Natural killer cell (primary cell): ENCODE measurements at regions not wholly inside any gene's neighbourhood (a gene's known extent, or its start where the extent isn't known, plus 50 kb on each side); places are given as distances from the start of the nearest gene placed in this dataset.
A peak's percentile ranks its signal among the peaks of the same experiment; 100 is the strongest.
"Not testable (repeated sequence)": the region's sequence is repeated elsewhere in the genome, so short reads cannot be mapped to it uniquely, and the experiment has no call there.

Experiments
- ATAC-seq, 3 donors: fragments of 150-1000 bp in 2 of 3; fragments of 200-7000 bp in 1 of 3; cut with Tn5 transposase; 1 replicate in 1 of 3; 2 replicates in 2 of 3; pipeline ENCODE4 v1.10.0; 2021; ENCODE audit warnings: mild to moderate bottlenecking in 2 of 3, moderate library complexity in 2 of 3
- DNase-seq, 2 donors: peaks; one replicate each; pipeline versions ENCODE4 v3.0.0 to v3.0.0-alpha.2; 2013 to 2021; ENCODE audit warnings: mixed read lengths in 1 of 2
- H3K27ac ChIP-seq: one replicate; pipeline ENCODE4 v1.5.1; 2013; ENCODE audit warnings: mild to moderate bottlenecking, low read length
- H3K27me3 ChIP-seq: one replicate; pipeline ENCODE4 v1.6.1; 2013; ENCODE audit warnings: low read length; ENCODE audit not compliant: control insufficient read depth, insufficient read depth
- H3K36me3 ChIP-seq: one replicate; pipeline ENCODE4 v1.6.1; 2013; ENCODE audit warnings: low read length; ENCODE audit not compliant: control insufficient read depth, insufficient read depth
- H3K4me1 ChIP-seq: one replicate; pipeline ENCODE4 v1.6.1; 2013; ENCODE audit warnings: low read length; ENCODE audit not compliant: control insufficient read depth, insufficient read depth
- H3K4me3 ChIP-seq: one replicate; pipeline ENCODE4 v1.5.1; 2013; ENCODE audit warnings: low read length
- H3K9me3 ChIP-seq: one replicate; pipeline ENCODE4 v1.6.1; 2013; ENCODE audit warnings: low read length; ENCODE audit not compliant: control insufficient read depth, insufficient read depth
- H3K27ac Mint-ChIP-seq, 2 donors: one replicate each; pipeline ENCODE4 v1.8.0; 2022; ENCODE audit warnings: mild to moderate bottlenecking in 2 of 2, mixed read lengths in 2 of 2, moderate library complexity in 1 of 2
- H3K27me3 Mint-ChIP-seq, 2 donors: one replicate each; pipeline ENCODE4 v1.8.0; 2022; ENCODE audit warnings: low read depth in 2 of 2, mixed read lengths in 2 of 2
- H3K36me3 Mint-ChIP-seq: one replicate; pipeline ENCODE4 v1.8.0; 2022; ENCODE audit warnings: mixed read lengths
- H3K4me1 Mint-ChIP-seq, 2 donors: one replicate each; pipeline ENCODE4 v1.8.0; 2022; ENCODE audit warnings: mixed read lengths in 2 of 2
- H3K4me3 Mint-ChIP-seq: one replicate; pipeline ENCODE4 v1.8.0; 2022; ENCODE audit warnings: mild to moderate bottlenecking, moderate library complexity, mixed read lengths
- H3K9me3 Mint-ChIP-seq, 2 donors: one replicate each; pipeline ENCODE4 v1.8.0; 2022; ENCODE audit warnings: mixed read lengths in 2 of 2
- WGBS: methylation state at CpG from one replicate; pipeline ENCODE4 v1.1.7; 2013; ENCODE audit warnings: missing lambda C conversion rate; ENCODE audit not compliant: insufficient coverage; 5-methylcytosine and 5-hydroxymethylcytosine counted together
- intact Hi-C: fragments of 100-400 bp; cut with micrococcal nuclease; formaldehyde crosslinking; loops from one replicate; pipeline ENCODE4 v1.14.2; 2022

DNA sequence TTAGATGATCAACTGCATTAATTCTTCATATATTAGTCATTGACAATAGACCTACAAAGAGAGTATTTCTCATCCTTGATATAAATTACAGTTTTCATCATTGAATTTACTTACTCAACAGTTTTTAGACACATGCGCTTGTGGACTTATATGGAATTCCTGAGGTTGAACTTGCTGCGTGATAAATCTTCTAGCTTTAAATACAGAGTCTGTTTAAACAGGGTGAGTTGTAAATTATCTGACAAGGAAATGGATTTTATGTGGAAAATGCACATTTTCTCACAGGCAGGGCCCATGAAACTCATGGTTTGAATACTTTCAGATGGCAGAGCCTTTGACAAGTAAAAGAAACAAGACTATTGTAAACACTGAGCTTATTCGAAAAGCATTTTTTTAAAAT, 280.5 kb downstream of the SPATA31A6 start:
- H3K36me3 ChIP-seq, H3K4me3 Mint-ChIP-seq, H3K4me1 Mint-ChIP-seq, H3K9me3 ChIP-seq, H3K4me1 ChIP-seq, H3K36me3 Mint-ChIP-seq, intact Hi-C loops, H3K27me3 Mint-ChIP-seq, DNase-seq, H3K4me3 ChIP-seq, H3K27ac Mint-ChIP-seq, ATAC-seq, H3K27me3 ChIP-seq, H3K27ac ChIP-seq, H3K9me3 Mint-ChIP-seq: not testable (repeated sequence)
- WGBS, result no CpG with 5 or more reads among the region's 3 CpGs

GRCh38 chr9:42470577-42470976, 287.1 kb downstream of the SPATA31A6 start:
- H3K27me3 Mint-ChIP-seq, H3K4me3 ChIP-seq, H3K36me3 ChIP-seq, H3K27me3 ChIP-seq, H3K4me3 Mint-ChIP-seq, H3K27ac Mint-ChIP-seq, H3K9me3 Mint-ChIP-seq, H3K4me1 Mint-ChIP-seq, ATAC-seq, H3K36me3 Mint-ChIP-seq, H3K9me3 ChIP-seq, H3K27ac ChIP-seq, H3K4me1 ChIP-seq, intact Hi-C loops: not testable (repeated sequence)
- DNase-seq, result peak in 1 of 2 donors; percentile 6
- 58% methylated on average over 1 of the region's 3 CpGs for WGBS

GRCh38 chr9:42490989-42491388, 307.5 kb downstream of the SPATA31A6 start:
- H3K9me3 Mint-ChIP-seq, H3K4me1 ChIP-seq, H3K36me3 ChIP-seq, DNase-seq, H3K27ac ChIP-seq, ATAC-seq, intact Hi-C loops, H3K27ac Mint-ChIP-seq, H3K27me3 ChIP-seq, H3K4me3 ChIP-seq, H3K36me3 Mint-ChIP-seq, H3K9me3 ChIP-seq, H3K4me1 Mint-ChIP-seq, H3K4me3 Mint-ChIP-seq, H3K27me3 Mint-ChIP-seq: not testable (repeated sequence)
- no CpG with 5 or more reads among the region's 2 CpGs for WGBS

- H3K4me3 Mint-ChIP-seq, result not testable (repeated sequence)
Observed at GRCh38 chr9:42502620-42503264, 319.3 kb downstream of the SPATA31A6 start.

GRCh38 chr9:42508111-42508510, 324.7 kb downstream of the SPATA31A6 start:
- ATAC-seq, H3K27ac ChIP-seq, H3K27me3 ChIP-seq, H3K27ac Mint-ChIP-seq, H3K4me1 ChIP-seq, H3K27me3 Mint-ChIP-seq, DNase-seq, H3K9me3 Mint-ChIP-seq, H3K4me1 Mint-ChIP-seq, H3K36me3 Mint-ChIP-seq, H3K9me3 ChIP-seq, H3K36me3 ChIP-seq, H3K4me3 Mint-ChIP-seq, intact Hi-C loops, H3K4me3 ChIP-seq: not testable (repeated sequence)
- WGBS, result 22% methylated on average over 2 of the region's 2 CpGs

More at GRCh38 chr9:42502620-42503264, 319.3 kb downstream of the SPATA31A6 start:
- H3K27me3 Mint-ChIP-seq, H3K36me3 ChIP-seq, DNase-seq, H3K27ac Mint-ChIP-seq, ATAC-seq, H3K4me3 ChIP-seq, intact Hi-C loops, H3K27me3 ChIP-seq, H3K4me1 Mint-ChIP-seq, H3K9me3 ChIP-seq, H3K27ac ChIP-seq, H3K9me3 Mint-ChIP-seq, H3K4me1 ChIP-seq, H3K36me3 Mint-ChIP-seq: not testable (repeated sequence)
- WGBS, result 91% methylated on average over 12 of the region's 12 CpGs

DNA sequence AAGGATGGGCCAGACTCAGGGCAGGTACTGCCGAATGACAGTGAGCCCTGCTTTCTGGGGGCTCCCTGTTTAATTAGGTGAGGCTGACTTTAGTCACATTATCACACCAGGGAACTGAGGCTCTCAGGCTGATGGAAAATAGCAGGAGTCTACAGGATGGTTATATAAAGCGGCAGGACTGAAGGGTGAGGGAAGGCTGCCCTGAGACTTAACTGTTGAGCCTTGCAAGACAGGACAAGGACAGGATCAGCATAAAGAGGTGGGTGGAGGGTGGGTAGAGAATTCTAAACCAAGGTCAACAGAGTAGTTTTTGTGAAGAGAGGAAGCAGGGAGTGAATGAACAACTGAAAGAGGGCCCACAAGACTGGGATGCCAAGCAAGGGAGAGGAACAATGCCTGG, 330.1 kb downstream of the SPATA31A6 start:
- no CpG with 5 or more reads among the region's 2 CpGs for WGBS
- H3K4me3 ChIP-seq, H3K9me3 Mint-ChIP-seq, H3K27ac Mint-ChIP-seq, intact Hi-C loops, H3K27me3 Mint-ChIP-seq, H3K9me3 ChIP-seq, H3K4me3 Mint-ChIP-seq, H3K4me1 ChIP-seq, H3K4me1 Mint-ChIP-seq, H3K27me3 ChIP-seq, ATAC-seq, H3K27ac ChIP-seq, H3K36me3 ChIP-seq, DNase-seq, H3K36me3 Mint-ChIP-seq: not testable (repeated sequence)

- not testable (repeated sequence) for H3K4me1 Mint-ChIP-seq, H3K27ac Mint-ChIP-seq, DNase-seq
Observed at GRCh38 chr9:42534325-42534983, 351.0 kb downstream of the SPATA31A6 start.

DNA sequence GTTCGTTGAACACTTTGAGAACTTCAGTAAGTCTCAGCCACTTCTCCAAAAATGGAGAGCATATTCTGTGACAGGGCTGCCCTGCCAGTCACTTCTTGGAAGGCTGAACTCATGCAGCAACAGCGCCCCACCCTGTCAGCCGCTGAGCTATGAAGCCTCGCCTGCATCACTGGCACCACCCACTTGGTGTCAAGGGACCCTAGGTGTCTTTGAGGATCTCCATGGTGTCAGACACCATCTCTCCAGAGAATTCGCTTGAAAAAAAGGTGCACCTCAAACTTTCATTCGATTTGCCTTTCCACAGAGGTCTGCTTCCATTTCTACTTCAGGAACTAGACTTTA, 351.5 kb downstream of the SPATA31A6 start:
- H3K27me3 ChIP-seq, H3K9me3 Mint-ChIP-seq, intact Hi-C loops, ATAC-seq, H3K36me3 ChIP-seq, H3K27ac Mint-ChIP-seq, H3K9me3 ChIP-seq, H3K4me3 Mint-ChIP-seq, H3K4me1 Mint-ChIP-seq, H3K27ac ChIP-seq, H3K4me1 ChIP-seq, H3K36me3 Mint-ChIP-seq, H3K4me3 ChIP-seq, H3K27me3 Mint-ChIP-seq: not testable (repeated sequence)
- peak in 1 of 2 donors; percentile 14 for DNase-seq
- WGBS, result 49% methylated on average over 5 of the region's 6 CpGs

More at GRCh38 chr9:42534325-42534983, 351.0 kb downstream of the SPATA31A6 start:
- H3K36me3 Mint-ChIP-seq, H3K4me1 ChIP-seq, H3K9me3 Mint-ChIP-seq, H3K36me3 ChIP-seq, H3K27me3 Mint-ChIP-seq, H3K4me3 Mint-ChIP-seq, H3K4me3 ChIP-seq, intact Hi-C loops, H3K27me3 ChIP-seq, H3K9me3 ChIP-seq, H3K27ac ChIP-seq, ATAC-seq: not testable (repeated sequence)
- WGBS, result 100% methylated on average over 3 of the region's 13 CpGs
